ENCODE measurements at regions not wholly inside any gene's neighbourhood (a gene's known extent, or its start where the extent isn't known, plus 50 kb on each side); places are given as distances from the start of the nearest gene placed in this dataset.

- TF ChIP-seq TAF1 (IDR thresholded peaks at IDR 0.05; ENCODE audit: borderline replicate concordance, insufficient read depth, low read length) (no peak), POLR2AphosphoS5 (IDR thresholded peaks at IDR 0.05; ENCODE audit: low read depth, low read length) (no peak), REST (IDR thresholded peaks at IDR 0.05; ENCODE audit: insufficient read depth in 1 of 2, low read depth in 2 of 2, low read length in 2 of 2) (no peak), SIN3A (IDR thresholded peaks at IDR 0.05; ENCODE audit: borderline replicate concordance, insufficient read depth, low read length) (no peak), FOXP2 (optimal IDR thresholded peaks at IDR 0.05; ENCODE audit: borderline replicate concordance, extremely low read depth, extremely low read length, insufficient read depth) (no peak)
Observed at GRCh38 chr3:59191651-59192050, 141.8 kb upstream of the CFAP20DC start.
